ENCODE measurements at regions not wholly inside any gene's neighbourhood (a gene's known extent, or its start where the extent isn't known, plus 50 kb on each side); places are given as distances from the start of the nearest gene placed in this dataset.

DNA sequence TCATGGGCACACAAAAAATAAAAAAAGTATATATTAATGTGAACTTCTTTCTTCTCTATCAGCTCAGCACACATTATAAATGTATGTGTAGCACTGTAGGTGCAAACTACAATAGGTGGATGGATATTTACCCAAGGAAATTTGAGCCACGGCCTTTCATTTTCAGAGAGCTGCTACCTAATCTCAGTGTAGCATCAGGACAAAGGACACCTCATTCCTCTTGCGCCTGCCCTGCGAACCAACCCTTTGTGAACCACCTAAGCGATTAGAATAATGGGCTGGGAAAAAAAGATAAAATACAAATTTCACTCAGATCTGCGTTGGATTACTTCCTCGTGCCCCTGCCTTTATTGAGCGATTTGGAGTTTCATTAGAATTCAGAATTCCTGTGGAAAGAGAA lies 263.2 kb downstream of the NR2F2 start:
- DNase-seq: no peak
- Histone ChIP-seq H3K4me1 (ENCODE audit: control insufficient read depth in 5 of 5, insufficient read depth in 5 of 5, low read length in 5 of 5) (no peaks in the 10 kb centered on the region), H3K36me3 (ENCODE audit: control insufficient read depth in 4 of 4, insufficient read depth in 4 of 4, low read length in 4 of 4) (no peaks in the 10 kb centered on the region), H3K9me3 (ENCODE audit: control insufficient read depth in 4 of 4, insufficient read depth in 3 of 4, low read length in 3 of 4) (no peaks in the 10 kb centered on the region), H3K27ac (ENCODE audit: low read depth in 1 of 2, low read length in 1 of 2) (no peak overlapping the region), H3K4me3 (no peak overlapping the region), H3K27me3 (ENCODE audit: control insufficient read depth in 3 of 3, insufficient read depth in 3 of 3, low read length in 2 of 3) (peaks cover 0 to 3% (median 2%) of the 10 kb centered on the region in 3 donors), H3K9ac (ENCODE audit: insufficient read depth in 1 of 2, low read length in 2 of 2) (no peak overlapping the region)
- 38 to 50% methylated on average over 7 of the region's 7 CpGs for WGBS, 2 donors
- TF ChIP-seq, protein P1, sequence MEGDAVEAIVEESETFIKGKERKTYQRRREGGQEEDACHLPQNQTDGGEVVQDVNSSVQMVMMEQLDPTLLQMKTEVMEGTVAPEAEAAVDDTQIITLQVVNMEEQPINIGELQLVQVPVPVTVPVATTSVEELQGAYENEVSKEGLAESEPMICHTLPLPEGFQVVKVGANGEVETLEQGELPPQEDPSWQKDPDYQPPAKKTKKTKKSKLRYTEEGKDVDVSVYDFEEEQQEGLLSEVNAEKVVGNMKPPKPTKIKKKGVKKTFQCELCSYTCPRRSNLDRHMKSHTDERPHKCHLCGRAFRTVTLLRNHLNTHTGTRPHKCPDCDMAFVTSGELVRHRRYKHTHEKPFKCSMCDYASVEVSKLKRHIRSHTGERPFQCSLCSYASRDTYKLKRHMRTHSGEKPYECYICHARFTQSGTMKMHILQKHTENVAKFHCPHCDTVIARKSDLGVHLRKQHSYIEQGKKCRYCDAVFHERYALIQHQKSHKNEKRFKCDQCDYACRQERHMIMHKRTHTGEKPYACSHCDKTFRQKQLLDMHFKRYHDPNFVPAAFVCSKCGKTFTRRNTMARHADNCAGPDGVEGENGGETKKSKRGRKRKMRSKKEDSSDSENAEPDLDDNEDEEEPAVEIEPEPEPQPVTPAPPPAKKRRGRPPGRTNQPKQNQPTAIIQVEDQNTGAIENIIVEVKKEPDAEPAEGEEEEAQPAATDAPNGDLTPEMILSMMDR (IDR thresholded peaks at IDR 0.05; ENCODE audit: control extremely low read depth, extremely low read depth): no peak
- no peak for ATAC-seq (ENCODE audit: insufficient read depth, low FRiP score)

DNA sequence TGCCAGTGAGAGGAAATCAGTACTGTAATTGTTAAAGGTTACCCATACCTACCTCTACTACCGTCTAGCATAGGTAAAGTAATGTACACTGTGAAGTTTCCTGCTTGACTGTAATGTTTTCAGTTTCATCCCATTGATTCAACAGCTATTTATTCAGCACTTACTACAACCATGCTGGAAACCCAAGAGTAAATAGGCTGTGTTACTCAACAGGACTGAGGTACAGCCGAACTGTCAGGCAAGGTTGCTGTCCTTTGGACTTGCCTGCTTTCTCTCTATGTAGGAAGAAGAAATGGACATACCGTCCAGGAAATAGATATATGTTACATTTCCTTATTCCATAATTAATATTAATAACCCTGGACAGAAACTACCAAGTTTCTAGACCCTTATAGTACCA lies 265.5 kb downstream of the NR2F2 start:
- Histone ChIP-seq H3K9me3 (ENCODE audit: control insufficient read depth in 4 of 4, insufficient read depth in 3 of 4, low read length in 3 of 4) (no peaks in the 10 kb centered on the region), H3K27me3 (ENCODE audit: control insufficient read depth in 3 of 3, insufficient read depth in 3 of 3, low read length in 2 of 3) (peaks cover 0 to 2% (median 0%) of the 10 kb centered on the region in 3 donors), H3K4me1 (ENCODE audit: control insufficient read depth in 5 of 5, insufficient read depth in 5 of 5, low read length in 5 of 5) (no peaks in the 10 kb centered on the region), H3K4me3 (no peak overlapping the region), H3K36me3 (ENCODE audit: control insufficient read depth in 4 of 4, insufficient read depth in 4 of 4, low read length in 4 of 4) (no peaks in the 10 kb centered on the region), H3K27ac (ENCODE audit: low read depth in 1 of 2, low read length in 1 of 2) (no peak overlapping the region), H3K9ac (ENCODE audit: insufficient read depth in 1 of 2, low read length in 2 of 2) (no peak overlapping the region)
- ATAC-seq (ENCODE audit: insufficient read depth, low FRiP score): no peak
- 70 to 79% methylated on average over 3 of the region's 3 CpGs for WGBS, 2 donors
- DNase-seq: no peak
- TF ChIP-seq, protein P1 (IDR thresholded peaks at IDR 0.05; ENCODE audit: control extremely low read depth, extremely low read depth): no peak

DNA sequence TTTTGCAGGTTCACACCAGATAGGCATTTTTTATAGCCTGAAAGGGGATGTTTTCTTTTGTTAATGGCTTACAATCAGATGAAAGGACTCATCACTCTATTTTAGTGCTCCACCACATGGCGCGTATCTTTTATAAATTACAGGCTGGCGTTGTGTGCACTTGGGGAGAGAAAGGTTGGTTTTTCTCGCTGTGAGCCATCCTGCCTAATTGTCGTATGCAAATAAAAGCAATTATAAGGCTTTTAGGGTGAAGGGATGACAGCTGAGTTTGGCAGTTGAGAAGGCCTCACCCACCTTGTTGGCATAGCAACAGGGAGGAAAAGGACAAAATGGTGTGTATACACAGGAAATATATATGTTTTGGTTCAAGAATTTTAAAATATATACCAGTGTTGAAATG lies 268.0 kb downstream of the NR2F2 start:
- TF ChIP-seq, protein P1 (IDR thresholded peaks at IDR 0.05; ENCODE audit: control extremely low read depth, extremely low read depth): no peak
- 69 to 72% methylated on average over 5 of the region's 5 CpGs for WGBS, 2 donors
- Histone ChIP-seq H3K27ac (ENCODE audit: low read depth in 1 of 2, low read length in 1 of 2) (no peak overlapping the region), H3K9me3 (ENCODE audit: control insufficient read depth in 4 of 4, insufficient read depth in 3 of 4, low read length in 3 of 4) (no peaks in the 10 kb centered on the region), H3K36me3 (ENCODE audit: control insufficient read depth in 4 of 4, insufficient read depth in 4 of 4, low read length in 4 of 4) (no peaks in the 10 kb centered on the region), H3K4me1 (ENCODE audit: control insufficient read depth in 5 of 5, insufficient read depth in 5 of 5, low read length in 5 of 5) (no peaks in the 10 kb centered on the region), H3K9ac (ENCODE audit: insufficient read depth in 1 of 2, low read length in 2 of 2) (no peak overlapping the region), H3K4me3 (no peak overlapping the region), H3K27me3 (ENCODE audit: control insufficient read depth in 3 of 3, insufficient read depth in 3 of 3, low read length in 2 of 3) (peaks cover 0 to 2% (median 0%) of the 10 kb centered on the region in 3 donors)
- ATAC-seq (ENCODE audit: insufficient read depth, low FRiP score): no peak
- DNase-seq: no peak

DNA sequence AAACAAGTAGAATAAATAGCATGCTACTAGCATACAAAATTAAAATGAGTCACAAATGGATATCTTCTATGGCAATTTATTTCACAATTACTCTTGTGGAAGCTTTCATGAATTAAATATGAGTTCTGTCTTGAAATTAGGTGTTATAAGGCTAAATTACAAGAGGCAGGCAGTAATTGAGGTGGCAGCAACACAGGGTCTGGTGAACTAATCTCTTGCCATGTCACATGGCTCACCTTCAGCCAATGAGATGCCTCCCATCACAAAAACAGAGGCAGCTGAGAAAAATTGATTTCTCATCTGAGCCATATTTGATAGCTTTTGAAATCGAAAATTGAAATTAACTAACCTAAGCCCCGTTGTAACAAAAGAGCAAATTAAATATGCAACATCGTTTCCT lies 268.8 kb downstream of the NR2F2 start:
- Histone ChIP-seq H3K9ac (ENCODE audit: insufficient read depth in 1 of 2, low read length in 2 of 2) (no peak overlapping the region), H3K27me3 (ENCODE audit: control insufficient read depth in 3 of 3, insufficient read depth in 3 of 3, low read length in 2 of 3) (peaks cover 0 to 2% (median 0%) of the 10 kb centered on the region in 3 donors), H3K4me1 (ENCODE audit: control insufficient read depth in 5 of 5, insufficient read depth in 5 of 5, low read length in 5 of 5) (no peaks in the 10 kb centered on the region), H3K9me3 (ENCODE audit: control insufficient read depth in 4 of 4, insufficient read depth in 3 of 4, low read length in 3 of 4) (no peaks in the 10 kb centered on the region), H3K27ac (ENCODE audit: low read depth in 1 of 2, low read length in 1 of 2) (no peak overlapping the region), H3K36me3 (ENCODE audit: control insufficient read depth in 4 of 4, insufficient read depth in 4 of 4, low read length in 4 of 4) (no peaks in the 10 kb centered on the region), H3K4me3 (no peak overlapping the region)
- 87 to 92% methylated on average over 3 of the region's 3 CpGs for WGBS, 2 donors
- ATAC-seq (ENCODE audit: insufficient read depth, low FRiP score) (no peak), DNase-seq (no peak)
- TF ChIP-seq, protein P1 (IDR thresholded peaks at IDR 0.05; ENCODE audit: control extremely low read depth, extremely low read depth): no peak

Measured in lung (tissue), 11 donors.